ENCODE measurements at regions not wholly inside any gene's neighbourhood (a gene's known extent, or its start where the extent isn't known, plus 50 kb on each side); places are given as distances from the start of the nearest gene placed in this dataset.

GRCh38 chr5:68086439-68086838 is 129.1 kb upstream of the PIK3R1 start:
- H3K27me3 ChIP-seq (ENCODE audit: control insufficient read depth, insufficient read depth, low read length) = no peaks in the 10 kb centered on the region
- H3K36me3 ChIP-seq (ENCODE audit: control insufficient read depth in 2 of 3, insufficient read depth in 3 of 3, low read length in 3 of 3) = no peaks in the 10 kb centered on the region
- H3K9ac ChIP-seq (ENCODE audit: low read length in 3 of 3) = no peak overlapping the region
- no peak for TF ChIP-seq CTCF (IDR thresholded peaks at IDR 0.05; ENCODE audit: borderline replicate concordance, extremely low read depth, insufficient read depth)
- no peaks in the 10 kb centered on the region for H3K9me3 ChIP-seq (ENCODE audit: control insufficient read depth in 2 of 3, insufficient read depth in 1 of 3, low read length in 3 of 3)
- intact Hi-C loops (cut with DNase I) = no loop called here
- no peak for DNase-seq
- no peak overlapping the region for H3K4me3 ChIP-seq (ENCODE audit: low read length in 3 of 3)
- no peak overlapping the region for H3K27ac ChIP-seq (ENCODE audit: low read depth in 2 of 2, low read length in 2 of 2)
- FAIRE-seq = no peak
- no peaks in the 10 kb centered on the region for H3K4me1 ChIP-seq (ENCODE audit: control insufficient read depth in 2 of 3, insufficient read depth in 2 of 3, low read depth in 1 of 3, low read length in 3 of 3)

- H3K4me1 ChIP-seq (ENCODE audit: control insufficient read depth in 2 of 3, insufficient read depth in 2 of 3, low read depth in 1 of 3, low read length in 3 of 3) = no peaks in the 10 kb centered on the region
- no peak overlapping the region for H3K4me3 ChIP-seq (ENCODE audit: low read length in 3 of 3)
- no peaks in the 10 kb centered on the region for H3K36me3 ChIP-seq (ENCODE audit: control insufficient read depth in 2 of 3, insufficient read depth in 3 of 3, low read length in 3 of 3)
- no peaks in the 10 kb centered on the region for H3K9me3 ChIP-seq (ENCODE audit: control insufficient read depth in 2 of 3, insufficient read depth in 1 of 3, low read length in 3 of 3)
- no peak for DNase-seq
- H3K9ac ChIP-seq (ENCODE audit: low read length in 3 of 3) = no peak overlapping the region
- no peak for FAIRE-seq
- no peak overlapping the region for H3K27ac ChIP-seq (ENCODE audit: low read depth in 2 of 2, low read length in 2 of 2)
- no peaks in the 10 kb centered on the region for H3K27me3 ChIP-seq (ENCODE audit: control insufficient read depth, insufficient read depth, low read length)
- TF ChIP-seq CTCF (IDR thresholded peaks at IDR 0.05; ENCODE audit: borderline replicate concordance, extremely low read depth, insufficient read depth) = no peak
- intact Hi-C loops (cut with DNase I) = no loop called here
Measured at GRCh38 chr5:68084396-68084795, 131.2 kb upstream of the PIK3R1 start.

GRCh38 chr5:68080282-68081050 is 135.1 kb upstream of the PIK3R1 start:
- no peak for TF ChIP-seq CTCF (IDR thresholded peaks at IDR 0.05; ENCODE audit: borderline replicate concordance, extremely low read depth, insufficient read depth)
- no peak for FAIRE-seq
- Histone ChIP-seq H3K36me3 (ENCODE audit: control insufficient read depth in 2 of 3, insufficient read depth in 3 of 3, low read length in 3 of 3) (no peaks in the 10 kb centered on the region), H3K4me3 (ENCODE audit: low read length in 3 of 3) (no peak overlapping the region), H3K9ac (ENCODE audit: low read length in 3 of 3) (no peak overlapping the region), H3K9me3 (ENCODE audit: control insufficient read depth in 2 of 3, insufficient read depth in 1 of 3, low read length in 3 of 3) (no peaks in the 10 kb centered on the region), H3K27me3 (ENCODE audit: control insufficient read depth, insufficient read depth, low read length) (no peaks in the 10 kb centered on the region), H3K4me1 (ENCODE audit: control insufficient read depth in 2 of 3, insufficient read depth in 2 of 3, low read depth in 1 of 3, low read length in 3 of 3) (no peaks in the 10 kb centered on the region), H3K27ac (ENCODE audit: low read depth in 2 of 2, low read length in 2 of 2) (no peak overlapping the region)
- DNase-seq = no peak
- intact Hi-C loops (cut with DNase I) = no loop called here

Data from kidney (tissue), 13 donors.